HEK293T (cell line): ENCODE measurements at regions not wholly inside any gene's neighbourhood (a gene's known extent, or its start where the extent isn't known, plus 50 kb on each side); places are given as distances from the start of the nearest gene placed in this dataset.

ENCODE experiments used
- CTCF ChIA-PET: fragments of 350-600 bp; formaldehyde crosslinking; extraction: SDS; loops from one replicate; lab custom pipeline; 2021; ENCODE audit warnings: antibody characterized with exemption, inconsistent platforms; lab: Yijun Ruan, JAX
- POLR2A ChIA-PET: fragments of 350-600 bp; formaldehyde crosslinking; extraction: SDS; loops from one replicate; lab custom pipeline; 2020; ENCODE audit warnings: antibody characterized with exemption, inconsistent platforms; lab: Yijun Ruan, JAX
- DNase-seq: peaks from one replicate; pipeline ENCODE4 v3.0.0; 2012; ENCODE audit warnings: mixed read lengths; ENCODE audit errors: extremely low spot score
- ARNT ChIP-seq: fragments of 450-650 bp; IDR thresholded peaks from 2 replicates; pipeline ENCODE4 v1.6.1; 2017; ENCODE audit warnings: mild to moderate bottlenecking
- BHLHE40 ChIP-seq: fragments of 450-650 bp; IDR thresholded peaks from 2 replicates; pipeline ENCODE4 v1.6.1; 2016; ENCODE audit warnings: mild to moderate bottlenecking, moderate library complexity, borderline replicate concordance
- CTBP1 ChIP-seq: fragments of 450-650 bp; IDR thresholded peaks from 2 replicates; pipeline ENCODE4 v1.6.1; 2016; ENCODE audit warnings: borderline replicate concordance
- ELF4 ChIP-seq: fragments of 450-650 bp; IDR thresholded peaks from 2 replicates; pipeline ENCODE4 v1.6.1; 2017; ENCODE audit warnings: antibody characterized with exemption
- FOXA1 ChIP-seq: fragments of 450-650 bp; IDR thresholded peaks from 2 replicates; pipeline ENCODE4 v1.6.1; 2016; ENCODE audit warnings: mild to moderate bottlenecking
- FOXK2 ChIP-seq: fragments of 450-650 bp; IDR thresholded peaks from 2 replicates; pipeline ENCODE4 v1.6.1; 2016; ENCODE audit warnings: mild to moderate bottlenecking
- FOXM1 ChIP-seq: fragments of 450-650 bp; IDR thresholded peaks from 2 replicates; pipeline ENCODE4 v1.6.1; 2017; ENCODE audit warnings: mild to moderate bottlenecking, borderline replicate concordance
- HDGF ChIP-seq: fragments of 450-650 bp; IDR thresholded peaks from 2 replicates; pipeline ENCODE4 v1.6.1; 2017; ENCODE audit warnings: antibody characterized with exemption, borderline replicate concordance
- L3MBTL2 ChIP-seq: fragments of 450-650 bp; conservative IDR thresholded peaks from 2 replicates; pipeline ENCODE4 v1.6.1; 2016; ENCODE audit warnings: mild to moderate bottlenecking
- LEF1 ChIP-seq: fragments of 450-650 bp; IDR thresholded peaks from 2 replicates; pipeline ENCODE4 v1.6.1; 2017; ENCODE audit warnings: mild to moderate bottlenecking, borderline replicate concordance
- NFRKB ChIP-seq: fragments of 450-650 bp; IDR thresholded peaks from 2 replicates; pipeline ENCODE4 v1.6.1; 2016; ENCODE audit warnings: mild to moderate bottlenecking, moderate library complexity
- PKNOX1 ChIP-seq: fragments of 450-650 bp; IDR thresholded peaks from 2 replicates; pipeline ENCODE4 v1.6.1; 2016
- SP1 ChIP-seq: fragments of 450-650 bp; IDR thresholded peaks from 2 replicates; pipeline ENCODE4 v1.6.1; 2017
- SUZ12 ChIP-seq: fragments of 450-650 bp; IDR thresholded peaks from 2 replicates; pipeline ENCODE4 v1.6.1; 2016; ENCODE audit warnings: mild to moderate bottlenecking
- TARDBP ChIP-seq: fragments of 450-650 bp; IDR thresholded peaks from 2 replicates; pipeline ENCODE4 v1.6.1; 2016
- ZNF384 ChIP-seq: fragments of 450-650 bp; IDR thresholded peaks from 2 replicates; pipeline ENCODE4 v1.6.1; 2016

- TF ChIP-seq ELF4 (no peak), LEF1 (no peak), FOXA1 (no peak), ARNT (no peak), ZNF384 (no peak), FOXK2 (no peak), FOXM1 (no peak), BHLHE40 (no peak), SUZ12 (no peak), TARDBP (no peak), HDGF (no peak), CTBP1 (no peak), L3MBTL2 (no peak), NFRKB (no peak), SP1 (no peak), PKNOX1 (no peak)
- no peak for DNase-seq
- ChIA-PET POLR2A (no interaction called here), CTCF (no interaction called here)
Measured at GRCh38 chr5:130385656-130386055, 481.4 kb downstream of the CHSY3 start.

- ChIA-PET POLR2A (no interaction called here), CTCF (no interaction called here)
- TF ChIP-seq NFRKB (no peak), LEF1 (no peak), SP1 (no peak), ZNF384 (no peak), CTBP1 (no peak), L3MBTL2 (no peak), BHLHE40 (no peak), FOXA1 (no peak), ELF4 (no peak), ARNT (no peak), HDGF (no peak), SUZ12 (no peak), FOXM1 (no peak), FOXK2 (no peak), PKNOX1 (no peak), TARDBP (no peak)
- no peak for DNase-seq
Measured at GRCh38 chr5:130365956-130366355, 461.7 kb downstream of the CHSY3 start.

GRCh38 chr5:130350131-130350530, 445.9 kb downstream of the CHSY3 start:
- TF ChIP-seq FOXA1 = no peak
- no peak for TF ChIP-seq LEF1
- no peak for TF ChIP-seq SUZ12
- no peak for TF ChIP-seq ELF4
- no peak for TF ChIP-seq TARDBP
- no peak for TF ChIP-seq ARNT
- TF ChIP-seq HDGF = no peak
- TF ChIP-seq NFRKB = no peak
- no peak for TF ChIP-seq SP1
- no peak for TF ChIP-seq L3MBTL2
- no peak for TF ChIP-seq PKNOX1
- TF ChIP-seq CTBP1 = no peak
- CTCF ChIA-PET = no interaction called here
- DNase-seq = no peak
- POLR2A ChIA-PET = no interaction called here

GRCh38 chr5:130337179-130337888, 433.1 kb downstream of the CHSY3 start:
- ChIA-PET POLR2A (no interaction called here), CTCF (no interaction called here)
- TF ChIP-seq ARNT (no peak), ELF4 (no peak), ZNF384 (no peak), FOXK2 (no peak), HDGF (no peak), LEF1 (no peak), BHLHE40 (no peak), PKNOX1 (no peak), FOXA1 (no peak), SUZ12 (no peak), SP1 (no peak), FOXM1 (no peak), NFRKB (no peak), TARDBP (no peak)
- no peak for DNase-seq

GRCh38 chr5:130335117-130335516, 430.9 kb downstream of the CHSY3 start:
- TF ChIP-seq ELF4 (no peak), CTBP1 (no peak), HDGF (no peak), ZNF384 (no peak), NFRKB (no peak), TARDBP (no peak), LEF1 (no peak), ARNT (no peak), FOXK2 (no peak)
- POLR2A ChIA-PET = no interaction called here
- no peak for DNase-seq
- CTCF ChIA-PET = no interaction called here
